Amygdala (tissue), 56 donors: ENCODE measurements at regions not wholly inside any gene's neighbourhood (a gene's known extent, or its start where the extent isn't known, plus 50 kb on each side); places are given as distances from the start of the nearest gene placed in this dataset.
"Not testable (repeated sequence)": the region's sequence is repeated elsewhere in the genome, so short reads cannot be mapped to it uniquely, and the experiment has no call there.

Experiments used
- DNase-seq, 56 donors: peaks; one replicate each; lab custom pipeline; 2025; lab: John Stamatoyannopoulos, UW

DNA sequence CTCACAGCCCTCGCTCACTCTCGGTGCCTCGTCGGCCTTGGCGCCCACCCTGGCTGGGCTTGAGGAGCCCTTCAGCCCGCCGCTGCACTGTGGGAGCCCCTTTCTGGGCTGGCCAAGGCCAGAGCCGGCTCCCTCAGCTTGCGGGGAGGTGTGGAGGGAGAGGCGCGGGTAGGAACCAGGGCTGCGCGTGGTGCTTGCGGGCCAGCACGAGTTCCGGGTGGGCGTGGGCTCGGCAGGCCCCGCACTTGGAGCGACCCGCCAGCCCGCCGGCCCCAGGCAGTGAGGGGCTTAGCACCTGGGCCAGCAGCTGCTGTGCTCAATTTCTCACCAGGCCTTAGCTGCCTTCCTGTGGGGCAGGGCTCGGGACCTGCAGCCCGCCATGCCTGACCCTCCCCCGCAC is 202.4 kb upstream of the PRSS16 start:
- not testable (repeated sequence) for DNase-seq

DNA sequence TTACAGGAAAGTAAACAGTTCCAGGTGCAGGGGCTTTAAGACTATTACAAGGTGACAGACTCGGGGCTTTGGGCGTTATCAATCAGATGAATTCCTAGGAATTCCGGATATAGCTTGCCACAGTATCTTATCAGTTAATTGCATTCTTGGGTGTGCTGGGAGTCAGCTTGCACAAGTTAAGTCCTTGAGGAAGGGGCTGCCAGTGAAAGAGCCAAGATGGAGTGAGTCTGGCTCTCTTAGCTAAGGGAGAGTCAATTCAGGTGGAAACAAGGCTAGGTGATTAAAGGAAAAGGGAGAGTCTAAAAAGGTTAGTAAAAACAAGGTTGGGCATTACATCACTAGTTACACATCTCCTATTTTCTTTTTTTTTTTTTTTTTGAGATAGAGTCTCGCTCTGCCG is 199.8 kb upstream of the PRSS16 start:
- not testable (repeated sequence) for DNase-seq

DNA sequence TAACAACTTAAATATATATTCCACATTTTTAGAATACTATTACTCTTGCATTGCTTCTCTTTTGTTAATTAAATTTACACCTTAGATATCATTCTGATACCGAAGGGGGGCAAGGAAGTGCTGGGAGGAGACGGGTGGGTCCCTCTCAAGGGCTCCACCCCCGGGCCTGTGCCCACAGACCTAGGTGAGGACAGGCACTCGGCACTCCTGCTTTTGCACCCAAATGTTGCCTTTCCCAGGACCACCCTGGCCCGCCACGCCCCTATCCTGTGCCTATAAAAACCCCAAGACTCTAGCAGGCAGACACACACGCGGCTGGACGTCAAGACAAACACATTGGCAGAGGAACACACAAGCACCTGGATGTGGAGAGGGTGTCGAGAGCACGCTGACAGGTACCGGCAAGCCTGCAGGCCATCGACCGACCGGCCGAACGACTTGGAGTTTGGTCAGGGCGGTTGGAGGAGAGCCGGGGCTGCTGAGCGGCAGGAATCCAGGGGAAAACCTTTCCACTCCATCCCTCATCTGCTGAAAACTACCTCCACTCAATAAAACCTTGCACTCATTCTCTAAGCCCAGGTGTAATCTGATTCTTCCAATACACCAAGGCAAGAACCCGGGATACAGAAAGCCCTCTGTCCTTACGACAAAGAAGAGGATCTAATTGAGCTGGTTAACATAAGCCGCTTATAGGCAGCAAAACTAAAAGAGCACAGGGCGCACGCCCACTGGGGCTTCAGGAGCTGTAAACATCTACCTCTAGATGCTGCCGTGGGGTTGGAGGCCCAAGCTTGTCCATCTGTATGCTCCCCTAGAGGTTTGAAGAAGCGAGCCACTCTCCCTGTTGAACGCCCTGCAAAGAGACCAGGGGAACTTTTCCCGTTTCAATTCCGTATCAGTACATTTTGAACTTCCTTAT is 197.4 kb upstream of the PRSS16 start:
- no peak for DNase-seq

DNA sequence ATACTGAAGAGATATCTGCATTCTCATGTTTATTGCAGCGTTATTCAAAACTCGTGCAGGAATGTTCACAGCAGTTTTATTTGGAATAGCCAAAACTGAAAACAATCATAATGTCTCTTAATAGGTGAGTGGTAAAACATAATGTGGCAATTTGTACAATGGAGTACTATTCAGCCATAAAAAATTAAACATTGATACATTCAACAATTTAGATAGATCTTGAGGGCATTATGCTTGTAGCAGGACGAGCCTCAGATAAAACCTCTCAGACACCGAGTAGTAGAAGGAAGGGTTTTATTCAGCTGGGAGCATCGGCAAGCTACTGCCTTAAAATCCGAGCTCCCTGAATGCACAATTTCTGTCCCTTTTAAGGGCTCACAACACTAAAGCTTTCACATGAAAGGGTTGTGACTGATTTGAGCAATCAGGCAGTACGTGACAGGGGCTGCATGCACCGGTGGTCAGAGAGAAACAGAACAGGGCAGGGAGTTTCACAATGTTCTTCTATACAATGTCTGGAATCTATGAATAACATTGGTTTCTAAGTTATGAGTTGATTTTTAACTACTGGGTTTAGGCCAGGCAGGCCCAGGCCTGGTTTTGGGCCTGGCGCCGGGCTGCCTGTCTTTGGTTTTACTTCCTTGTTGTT is 195.3 kb upstream of the PRSS16 start:
- DNase-seq = not testable (repeated sequence)

DNA sequence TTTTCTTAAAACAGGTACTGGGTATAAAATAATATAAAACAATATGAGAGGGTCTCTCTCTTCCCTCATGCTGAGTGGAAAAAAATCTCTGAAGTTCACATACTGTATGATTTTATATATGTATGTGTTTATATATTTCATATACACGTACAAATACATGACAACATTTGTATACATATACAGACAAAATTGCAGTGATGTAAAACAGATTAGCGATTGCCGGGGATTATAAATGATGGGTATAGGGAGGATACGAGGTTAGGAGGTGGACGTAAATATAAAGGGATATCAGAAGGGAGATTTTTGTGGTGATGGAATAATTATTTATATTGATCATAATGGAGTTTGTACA is 194.8 kb upstream of the PRSS16 start:
- DNase-seq = no peak

DNA sequence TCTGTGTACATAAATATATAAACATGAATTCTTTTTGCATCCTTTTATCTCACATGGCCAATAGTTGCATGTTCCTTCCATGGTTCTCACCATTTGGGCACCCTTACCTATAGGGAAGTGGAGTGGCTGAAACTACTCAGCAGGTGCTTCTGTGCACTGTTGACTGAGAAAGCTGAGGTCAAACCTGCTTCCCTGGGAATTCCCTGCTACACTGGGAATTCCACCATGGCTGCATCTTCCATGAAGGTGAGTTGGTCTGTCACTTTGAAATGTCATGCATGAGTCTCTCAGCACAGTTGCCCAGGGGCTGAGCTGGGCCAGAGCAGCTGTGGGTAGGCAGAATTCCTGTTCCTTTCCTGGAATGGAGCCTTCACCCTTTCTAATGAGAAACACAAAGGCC is 193.8 kb upstream of the PRSS16 start:
- no peak for DNase-seq

DNA sequence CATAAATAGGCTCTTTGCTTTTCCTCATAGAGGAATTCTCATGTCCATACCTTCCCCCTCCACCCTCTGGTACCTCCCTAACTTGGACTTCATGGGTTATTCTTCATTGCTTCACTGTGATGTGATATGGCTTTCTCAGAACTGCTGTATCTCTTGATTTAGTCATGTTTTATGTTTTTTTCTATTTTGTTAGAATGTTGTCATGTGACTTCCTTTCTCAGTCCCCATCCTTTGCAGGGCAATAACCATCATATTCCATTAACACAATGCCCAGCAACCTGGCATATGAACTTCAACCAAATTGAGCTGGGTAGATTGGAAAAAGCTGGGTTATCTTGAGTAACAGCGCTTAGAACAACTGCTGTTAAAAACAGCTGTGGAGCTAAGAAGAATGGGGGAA is 190.9 kb upstream of the PRSS16 start:
- no peak for DNase-seq

DNA sequence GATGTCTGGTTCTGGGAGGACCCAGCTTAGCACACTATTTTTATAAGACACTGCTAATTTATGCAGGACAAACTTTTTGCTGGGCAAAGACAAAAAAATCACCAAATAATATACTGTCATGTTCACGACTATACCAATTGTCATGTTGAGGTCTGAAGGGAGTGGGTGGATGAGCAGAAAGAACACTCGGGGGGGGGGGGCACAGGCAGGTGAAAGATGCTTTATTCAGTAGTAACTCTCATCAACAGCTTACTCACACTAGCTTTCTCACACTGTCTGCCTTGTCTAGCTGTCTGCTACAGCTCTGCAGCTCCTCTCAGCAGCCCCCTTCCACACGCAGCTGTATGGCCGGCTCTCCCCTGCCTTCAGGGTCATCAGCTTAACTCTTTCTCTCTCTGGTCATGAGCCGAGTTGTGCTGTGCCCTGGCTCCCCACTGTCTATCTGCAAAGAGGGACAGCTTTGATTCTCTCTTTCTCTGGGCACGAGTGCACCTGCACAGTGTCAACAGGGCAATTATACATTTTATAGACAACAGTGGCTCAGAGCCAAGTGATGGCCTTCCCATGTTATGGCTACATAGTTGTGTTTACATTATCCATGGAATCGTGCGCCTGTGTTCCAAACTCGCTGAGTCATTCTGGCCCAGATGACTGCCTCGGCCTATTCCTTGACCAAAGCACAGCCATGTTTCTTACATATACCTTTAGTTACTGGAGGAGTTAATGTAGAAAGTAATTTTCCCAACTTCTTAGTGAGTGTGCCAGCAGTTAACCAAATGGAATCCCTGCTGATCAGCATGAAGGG is 187.7 kb upstream of the PRSS16 start:
- no peak for DNase-seq

DNA sequence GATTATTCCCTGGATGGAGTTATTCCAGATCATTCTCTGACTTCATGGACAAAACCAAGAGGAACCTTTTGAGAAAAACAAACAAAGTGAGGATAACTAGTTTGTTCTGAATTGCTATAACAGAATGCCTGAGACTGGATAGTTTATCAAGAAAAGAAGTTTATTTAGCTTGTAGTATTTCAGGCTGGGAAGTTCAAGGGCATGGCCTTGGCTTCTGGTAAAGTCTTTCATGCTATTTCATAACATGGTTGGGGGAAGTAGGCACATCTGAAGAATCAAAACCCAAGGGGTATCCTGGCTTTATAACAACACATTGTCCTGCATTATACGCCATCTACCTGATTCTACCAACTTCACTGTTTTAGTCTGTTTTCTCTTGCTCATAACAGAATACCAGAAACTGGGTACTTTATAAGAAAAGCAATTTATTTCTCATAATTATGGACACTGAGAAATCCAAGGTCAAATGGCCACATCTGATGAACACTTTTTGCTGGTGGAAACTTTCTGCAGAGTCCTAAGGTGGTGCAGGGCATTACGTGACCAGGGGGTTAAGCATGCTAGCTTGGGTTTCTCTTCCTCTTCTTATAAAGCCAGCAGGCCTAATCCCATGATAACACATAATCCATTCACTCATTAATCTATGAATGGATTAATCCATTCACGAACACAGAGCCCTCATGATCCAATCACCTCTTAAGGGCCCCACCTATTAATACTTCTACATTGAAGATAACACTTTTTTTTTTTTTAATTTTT is 186.1 kb upstream of the PRSS16 start:
- no peak for DNase-seq

DNA sequence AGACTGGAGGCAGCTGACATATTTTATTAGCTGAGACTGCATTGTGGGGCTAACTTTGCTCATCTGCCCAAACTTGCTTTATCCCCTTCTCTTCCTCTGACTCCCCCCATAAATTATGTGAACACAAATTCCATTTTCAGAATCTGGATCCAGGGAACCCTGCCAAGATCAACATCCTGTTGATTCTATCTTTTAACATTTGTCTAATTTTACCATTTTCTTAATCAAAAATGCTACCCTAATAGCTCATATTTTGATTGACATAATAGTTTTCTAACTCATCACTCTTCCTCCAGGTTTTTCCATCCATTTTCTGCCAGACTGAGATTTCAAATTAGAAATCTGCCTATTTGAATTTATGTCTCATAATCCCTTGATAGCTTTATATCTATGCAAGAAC is 184.7 kb upstream of the PRSS16 start:
- DNase-seq = no peak

DNA sequence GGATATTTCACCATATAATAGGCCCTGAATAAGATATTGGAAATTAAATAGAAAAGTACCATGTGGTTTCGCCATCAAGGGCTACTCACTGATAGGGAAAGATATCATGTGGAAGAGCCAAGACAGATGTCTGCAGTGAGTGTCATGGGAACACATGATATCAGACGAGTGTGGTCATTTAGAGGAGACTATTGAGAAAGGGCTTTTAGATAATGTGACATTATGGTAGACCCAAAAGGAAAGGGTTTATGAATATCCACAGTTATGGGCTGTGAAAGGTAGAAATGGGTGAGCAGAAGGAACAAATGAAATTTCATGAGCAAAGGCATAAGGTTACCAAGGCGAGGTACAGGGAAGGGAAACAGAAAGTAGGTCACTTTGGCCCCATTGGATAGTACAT is 182.3 kb upstream of the PRSS16 start:
- DNase-seq = no peak

DNA sequence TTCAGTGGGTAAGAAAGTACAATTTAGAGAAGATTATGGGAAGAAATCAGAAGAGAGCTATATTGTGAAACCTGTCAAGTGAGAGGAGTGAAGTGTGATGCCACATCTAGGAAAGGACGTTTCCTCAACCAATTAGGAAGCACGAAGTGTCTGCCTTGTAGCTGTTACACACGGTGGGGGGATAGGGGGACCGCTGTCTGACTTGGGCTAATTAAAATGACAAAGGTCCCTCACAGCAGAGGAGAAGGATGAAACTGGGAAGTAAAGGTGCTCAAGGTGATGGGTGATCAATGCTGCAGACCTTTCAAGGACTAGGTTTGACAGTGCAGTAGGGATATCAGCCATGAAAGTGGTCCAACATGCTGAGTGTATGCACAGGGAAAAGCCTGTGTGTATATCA is 181.1 kb upstream of the PRSS16 start:
- peak in 3 of 56 donors; percentile 6 to 17 (median 12) for DNase-seq

DNA sequence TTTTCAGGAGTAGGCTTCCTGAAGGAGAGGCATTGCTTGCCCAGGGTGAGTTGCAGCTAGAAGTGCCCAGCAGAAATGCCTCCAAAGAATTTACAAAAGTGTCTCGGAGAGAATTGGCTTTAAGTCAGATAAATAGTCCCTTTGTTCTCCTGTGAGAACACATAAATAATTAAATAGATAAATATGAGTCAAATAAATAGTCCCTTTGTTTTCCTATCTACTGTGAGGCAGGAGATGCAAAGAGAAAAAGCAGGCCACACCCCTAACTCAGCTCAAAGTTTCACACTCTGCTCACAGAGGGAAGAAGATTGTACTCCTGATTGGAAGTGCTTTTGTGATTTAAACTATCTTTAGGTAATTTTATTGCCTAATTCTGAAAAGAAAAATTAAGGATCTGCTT is 180.7 kb upstream of the PRSS16 start:
- no peak for DNase-seq

DNA sequence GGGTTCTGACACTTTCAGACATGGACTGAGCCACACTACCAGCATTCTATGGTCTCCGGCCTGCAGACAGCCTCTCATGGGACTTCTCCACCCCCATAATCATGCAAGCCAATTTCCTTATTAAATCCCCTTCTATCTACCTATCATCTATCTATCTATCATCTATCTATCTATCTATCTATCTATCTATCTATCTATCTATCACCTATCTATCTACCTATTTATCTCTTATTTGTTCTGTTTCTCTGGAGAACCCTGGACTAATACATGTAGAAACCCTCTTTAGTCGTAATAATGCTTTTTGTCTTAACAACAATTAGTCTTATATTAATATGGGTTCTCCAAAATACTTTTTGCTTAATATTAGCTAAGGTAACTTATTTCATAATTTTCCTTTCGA is 174.1 kb upstream of the PRSS16 start:
- DNase-seq = no peak

DNA sequence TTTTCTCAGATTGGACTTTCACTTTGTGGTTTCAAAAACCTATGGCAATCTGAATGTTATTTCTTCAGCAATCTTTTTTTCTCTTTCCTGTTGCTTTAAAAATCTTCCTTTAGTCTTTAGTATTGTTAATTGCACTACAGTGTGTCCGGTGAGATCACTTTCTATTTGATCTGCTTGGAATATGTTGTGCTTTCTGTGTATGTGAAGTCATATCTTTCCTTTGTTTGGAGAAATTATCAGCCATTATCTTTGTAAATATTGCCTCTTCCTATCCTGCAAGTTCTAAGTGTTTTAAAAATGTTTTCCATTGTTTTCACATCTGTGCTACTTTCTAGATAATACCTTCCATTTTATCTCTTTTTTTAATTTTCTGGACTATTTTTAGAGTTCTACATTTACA is 171.4 kb upstream of the PRSS16 start:
- DNase-seq = no peak

DNA sequence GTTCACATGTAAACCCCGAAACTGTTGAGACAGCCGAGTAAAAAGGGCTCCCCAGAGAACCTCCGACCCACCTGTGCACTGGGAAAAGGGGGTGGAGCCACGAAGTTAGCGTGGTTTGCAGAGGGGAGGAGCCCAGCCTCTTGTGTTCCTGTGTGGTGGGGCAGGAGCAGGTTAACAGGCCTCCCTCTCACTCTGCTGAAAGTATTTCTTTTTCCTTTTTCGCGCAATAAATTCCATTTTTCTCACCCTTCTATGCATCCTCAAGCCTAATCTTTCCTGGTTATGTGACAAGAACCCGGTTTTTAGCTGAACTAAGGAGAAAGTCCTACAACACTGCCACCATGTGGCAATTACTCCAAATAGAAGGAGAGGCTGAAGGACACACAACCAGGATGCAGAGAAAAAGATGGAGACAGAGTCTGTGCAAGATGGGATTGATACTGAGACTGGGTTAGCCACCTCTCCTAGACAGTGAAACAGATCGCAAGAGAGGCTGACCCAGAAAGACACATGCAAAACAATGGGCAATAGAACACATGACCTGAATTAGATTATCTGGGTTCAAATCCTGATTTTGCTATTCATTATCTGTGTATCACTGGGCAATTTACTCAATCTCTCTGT is 168.7 kb upstream of the PRSS16 start:
- peak in 33 of 56 donors; percentile 2 to 73 (median 22) for DNase-seq

DNA sequence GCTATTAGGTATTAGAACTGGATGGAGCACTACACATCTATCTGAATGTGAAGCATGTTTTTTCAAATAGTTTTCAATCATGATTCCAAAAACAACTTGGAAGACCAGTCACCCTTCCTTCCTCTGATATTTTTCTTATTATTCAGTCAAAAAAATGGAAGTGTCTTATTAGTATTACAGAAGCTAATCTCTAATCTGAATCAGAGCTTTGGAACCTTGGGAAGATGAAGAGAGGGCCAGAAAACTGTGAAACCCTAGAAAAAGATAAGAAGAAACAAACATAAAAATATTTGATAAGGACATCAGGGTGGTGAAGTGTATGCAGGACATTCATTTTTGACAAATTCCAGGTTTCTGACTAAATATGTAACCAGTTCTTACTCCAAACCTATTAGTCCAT is 166.3 kb upstream of the PRSS16 start:
- DNase-seq = no peak

DNA sequence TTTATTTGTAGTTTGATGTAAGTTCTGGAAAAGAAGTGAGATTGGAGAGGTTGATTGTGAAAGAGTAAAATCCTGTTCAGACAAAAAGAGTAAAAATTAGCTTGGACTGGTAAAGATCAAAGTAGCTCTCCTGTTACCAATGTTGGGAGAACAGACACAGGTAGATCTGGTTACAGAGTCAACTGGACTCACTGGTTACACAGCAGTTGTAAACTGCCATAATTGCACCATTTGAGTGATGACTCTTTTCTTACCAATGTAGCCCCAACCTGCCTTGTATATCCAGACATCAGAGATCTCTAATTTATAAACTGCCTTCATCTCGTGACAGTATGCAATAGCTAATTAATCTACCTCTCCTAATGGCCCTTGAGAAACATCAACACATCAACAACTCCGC is 165.6 kb upstream of the PRSS16 start:
- DNase-seq = no peak

DNA sequence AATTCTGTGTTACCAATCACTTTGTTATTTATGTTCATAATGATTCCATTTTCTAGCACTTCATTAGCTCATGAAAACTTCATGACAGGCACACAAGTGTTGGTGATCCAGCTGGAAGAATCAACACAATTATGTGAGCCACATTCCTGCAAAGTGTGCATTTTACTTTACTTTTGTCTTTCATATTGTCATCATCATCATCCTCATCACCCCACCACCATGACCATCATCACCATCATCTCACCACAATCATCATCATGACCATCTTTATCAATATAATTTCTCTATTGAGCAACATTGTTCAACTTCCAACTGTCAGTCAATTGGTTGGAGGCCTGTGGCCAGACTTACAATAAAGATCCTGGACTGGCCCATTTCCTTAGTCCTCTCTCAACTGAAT is 159.4 kb upstream of the PRSS16 start:
- no peak for DNase-seq

DNA sequence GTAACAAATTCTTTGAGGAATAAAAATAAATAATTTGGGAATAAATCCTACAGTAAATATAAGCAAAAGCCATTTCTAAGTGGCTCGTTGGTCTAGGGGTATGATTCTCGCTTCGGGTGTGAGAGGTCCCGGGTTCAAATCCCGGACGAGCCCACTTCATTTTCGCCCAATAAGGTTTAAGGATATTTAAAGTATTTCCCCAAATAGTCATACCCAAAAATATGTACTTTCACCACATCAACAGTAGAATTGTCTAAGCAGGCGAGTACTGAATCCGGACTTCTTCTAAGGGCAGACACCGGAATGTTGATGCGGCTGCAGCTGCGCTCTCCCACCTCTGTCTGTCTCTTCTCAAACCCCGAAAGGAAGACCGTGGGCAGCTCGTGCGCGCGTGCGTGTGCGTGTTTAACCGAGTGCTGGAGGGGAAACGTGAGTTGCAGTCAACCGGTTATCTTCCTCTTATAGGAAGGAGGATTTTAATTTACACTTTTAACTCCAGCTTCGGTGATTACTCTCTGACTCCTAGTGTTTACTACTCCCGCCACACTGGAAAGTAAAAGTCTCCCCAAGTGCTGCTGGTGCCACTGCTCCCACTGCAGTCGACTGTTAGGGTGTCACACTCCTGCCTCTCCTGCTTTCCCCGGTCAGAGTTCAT is 155.7 kb upstream of the PRSS16 start:
- DNase-seq = peak in 9 of 56 donors; percentile 1 to 24 (median 8)
